Suprapubic skin (tissue), 4 donors: ENCODE measurements at regions not wholly inside any gene's neighbourhood (a gene's known extent, or its start where the extent isn't known, plus 50 kb on each side); places are given as distances from the start of the nearest gene placed in this dataset.
"Not testable (repeated sequence)": the region's sequence is repeated elsewhere in the genome, so short reads cannot be mapped to it uniquely, and the experiment has no call there.

Source experiments
- DNase-seq, 2 donors: peaks; one replicate each; pipeline ENCODE4 v3.0.0-alpha.2; 2019; ENCODE audit warnings: low spot score in 2 of 2
- H3K27ac ChIP-seq: fragments of 200-600 bp; sonication (generic); one replicate; pipeline ENCODE4 v1.5.1; 2019
- H3K27me3 ChIP-seq: fragments of 200-600 bp; sonication (generic); one replicate; pipeline ENCODE4 v1.5.1; 2019
- H3K36me3 ChIP-seq: fragments of 200-600 bp; sonication (generic); one replicate; pipeline ENCODE4 v1.5.1; 2019
- H3K4me1 ChIP-seq: fragments of 200-600 bp; sonication (generic); one replicate; pipeline ENCODE4 v1.5.1; 2019
- H3K4me3 ChIP-seq: fragments of 200-600 bp; sonication (generic); one replicate; pipeline ENCODE4 v1.5.1; 2019; ENCODE audit warnings: mild to moderate bottlenecking
- H3K9me3 ChIP-seq: fragments of 200-600 bp; sonication (generic); one replicate; pipeline ENCODE4 v1.5.1; 2019
- CTCF ChIP-seq, 2 donors: fragments of 200-600 bp in 1 of 2; fragments of 450-650 bp in 1 of 2; sonication (generic) in 1 of 2; IDR thresholded peaks; one replicate each; pipeline ENCODE4 v1.5.1; 2016 to 2019; ENCODE audit warnings: antibody characterized with exemption in 2 of 2, mild to moderate bottlenecking in 1 of 2, moderate library complexity in 1 of 2
- EP300 ChIP-seq: sonication (generic); formaldehyde crosslinking; IDR thresholded peaks from one replicate; pipeline ENCODE4 v1.6.1; 2017; ENCODE audit warnings: antibody characterized with exemption
- POLR2A ChIP-seq, 2 donors: fragments of 450-650 bp; IDR thresholded peaks; one replicate each; pipeline ENCODE4 v1.6.1; 2017; ENCODE audit warnings: antibody characterized with exemption in 2 of 2, mild to moderate bottlenecking in 2 of 2, moderate library complexity in 2 of 2
- POLR2AphosphoS5 ChIP-seq, 3 donors: sonication (generic); formaldehyde crosslinking; IDR thresholded peaks; one replicate each; pipeline ENCODE4 v1.6.1; 2017; ENCODE audit warnings: antibody characterized with exemption in 3 of 3
- WGBS: methylation state at CpG from one replicate; pipeline ENCODE4 v1.1.5; 2018; 5-methylcytosine and 5-hydroxymethylcytosine counted together

- WGBS = 73% methylated on average over 10 of the region's 10 CpGs
- no peak overlapping the region for H3K27ac ChIP-seq
- no peaks in the 10 kb centered on the region for H3K4me1 ChIP-seq
- no peaks in the 10 kb centered on the region for H3K9me3 ChIP-seq
- H3K36me3 ChIP-seq = no peaks in the 10 kb centered on the region
- no peak for TF ChIP-seq CTCF (IDR thresholded peaks at IDR 0.05)
- no peak for TF ChIP-seq EP300
- no peak for TF ChIP-seq POLR2AphosphoS5 (IDR thresholded peaks at IDR 0.05)
- no peak for TF ChIP-seq POLR2A (IDR thresholded peaks at IDR 0.05)
- no peak for DNase-seq
- no peaks in the 10 kb centered on the region for H3K27me3 ChIP-seq
- no peak overlapping the region for H3K4me3 ChIP-seq
Measured at GRCh38 chr2:15756882-15757819, 165.5 kb downstream of the DDX1 start.

GRCh38 chr2:15757820-15758586 is 166.3 kb downstream of the DDX1 start:
- no peaks in the 10 kb centered on the region for H3K36me3 ChIP-seq
- no peak overlapping the region for H3K27ac ChIP-seq
- TF ChIP-seq POLR2A (IDR thresholded peaks at IDR 0.05) (no peak), POLR2AphosphoS5 (IDR thresholded peaks at IDR 0.05) (no peak), CTCF (IDR thresholded peaks at IDR 0.05) (no peak), EP300 (no peak)
- 84% methylated on average over 8 of the region's 8 CpGs for WGBS
- H3K4me1 ChIP-seq = no peaks in the 10 kb centered on the region
- H3K4me3 ChIP-seq = no peak overlapping the region
- no peak for DNase-seq
- no peaks in the 10 kb centered on the region for H3K27me3 ChIP-seq
- H3K9me3 ChIP-seq = no peaks in the 10 kb centered on the region

GRCh38 chr2:15758848-15759247 is 167.2 kb downstream of the DDX1 start:
- 86% methylated on average over 7 of the region's 7 CpGs for WGBS
- Histone ChIP-seq H3K4me1 (no peaks in the 10 kb centered on the region), H3K9me3 (no peaks in the 10 kb centered on the region), H3K36me3 (no peaks in the 10 kb centered on the region), H3K27me3 (no peaks in the 10 kb centered on the region), H3K27ac (no peak overlapping the region), H3K4me3 (no peak overlapping the region)
- no peak for DNase-seq
- TF ChIP-seq CTCF (IDR thresholded peaks at IDR 0.05) (no peak), EP300 (no peak), POLR2A (IDR thresholded peaks at IDR 0.05) (no peak), POLR2AphosphoS5 (IDR thresholded peaks at IDR 0.05) (no peak)

GRCh38 chr2:15759385-15759784 is 167.7 kb downstream of the DDX1 start:
- no peaks in the 10 kb centered on the region for H3K4me1 ChIP-seq
- no peaks in the 10 kb centered on the region for H3K9me3 ChIP-seq
- no peak overlapping the region for H3K27ac ChIP-seq
- 96% methylated on average over 1 of the region's 1 CpG for WGBS
- no peak overlapping the region for H3K4me3 ChIP-seq
- no peak for DNase-seq
- TF ChIP-seq EP300 = no peak
- H3K27me3 ChIP-seq = no peaks in the 10 kb centered on the region
- no peaks in the 10 kb centered on the region for H3K36me3 ChIP-seq

GRCh38 chr2:15759791-15760190 is 168.1 kb downstream of the DDX1 start:
- H3K36me3 ChIP-seq, DNase-seq, H3K9me3 ChIP-seq, H3K4me1 ChIP-seq, H3K27ac ChIP-seq, H3K4me3 ChIP-seq, H3K27me3 ChIP-seq: not testable (repeated sequence)
- WGBS = 94% methylated on average over 4 of the region's 4 CpGs

- TF ChIP-seq CTCF (IDR thresholded peaks at IDR 0.05) (no peak), POLR2A (IDR thresholded peaks at IDR 0.05) (no peak), EP300 (no peak), POLR2AphosphoS5 (IDR thresholded peaks at IDR 0.05) (no peak)
- WGBS = 64% methylated on average over 7 of the region's 7 CpGs
- no peaks in the 10 kb centered on the region for H3K36me3 ChIP-seq
- H3K27ac ChIP-seq = no peak overlapping the region
- H3K4me3 ChIP-seq = no peak overlapping the region
- H3K9me3 ChIP-seq = no peaks in the 10 kb centered on the region
- H3K27me3 ChIP-seq = no peaks in the 10 kb centered on the region
- no peak for DNase-seq
- no peaks in the 10 kb centered on the region for H3K4me1 ChIP-seq
Measured at GRCh38 chr2:15760232-15760910, 168.7 kb downstream of the DDX1 start.
